Dermis blood vessel endothelial cell (primary cell): ENCODE measurements at regions not wholly inside any gene's neighbourhood (a gene's known extent, or its start where the extent isn't known, plus 50 kb on each side); places are given as distances from the start of the nearest gene placed in this dataset.

Experiments
- DNase-seq: peaks from one replicate; pipeline ENCODE4 v3.0.0; 2010

- no peak for DNase-seq
Observed at GRCh38 chr2:147398996-147399395, 445.8 kb upstream of the ACVR2A start.

GRCh38 chr2:147398301-147398700 is 446.5 kb upstream of the ACVR2A start:
- DNase-seq: no peak

DNA sequence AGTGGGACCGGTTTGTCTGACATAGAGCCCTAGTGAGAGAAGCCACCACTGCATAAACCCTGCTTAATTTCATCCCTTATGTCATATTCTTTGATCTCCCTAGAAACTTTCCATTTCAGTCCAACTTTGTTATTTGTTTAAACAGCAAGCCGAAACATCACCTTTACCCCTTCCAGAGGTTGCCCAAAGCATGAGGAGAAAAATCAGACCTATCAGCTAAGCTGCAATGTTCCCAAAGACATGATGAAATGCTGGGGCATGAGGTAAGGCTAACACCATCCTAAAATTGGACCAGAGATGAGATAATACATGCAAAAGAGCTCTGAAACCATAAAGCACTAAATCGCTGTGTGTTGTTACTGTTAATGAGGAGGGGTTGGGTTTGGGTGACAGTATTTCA is 447.9 kb upstream of the ACVR2A start:
- DNase-seq: no peak

DNA sequence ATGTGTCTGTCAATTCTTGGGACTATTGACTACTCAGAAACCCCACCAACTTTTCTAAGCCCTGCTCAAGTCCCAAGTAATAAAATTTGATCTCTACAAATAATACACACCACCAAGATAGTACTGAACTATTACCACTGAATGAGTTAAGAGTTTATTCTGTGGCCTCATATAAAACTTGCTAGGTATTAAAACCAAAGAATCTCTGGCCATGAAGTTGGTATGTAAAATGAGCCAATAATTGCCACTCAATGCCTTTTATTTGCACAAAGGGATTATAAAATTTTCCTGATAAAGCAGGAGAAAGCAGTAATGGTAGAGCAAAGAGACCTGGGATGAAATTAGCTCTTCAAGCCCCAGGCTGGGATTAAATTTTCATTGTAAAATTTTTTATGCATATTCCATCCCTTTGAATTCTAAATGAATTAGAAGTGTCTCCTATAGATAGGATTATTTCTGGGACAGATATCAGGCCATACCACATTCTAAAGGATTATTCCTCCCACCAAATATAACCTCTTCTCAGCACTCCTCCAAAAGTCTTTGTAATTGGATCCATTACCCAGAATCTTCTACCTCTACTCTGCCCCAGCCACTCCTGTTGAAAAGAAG is 450.5 kb upstream of the ACVR2A start:
- no peak for DNase-seq

- no peak for DNase-seq
Observed at GRCh38 chr2:147392180-147392579, 452.6 kb upstream of the ACVR2A start.

- no peak for DNase-seq
Observed at GRCh38 chr2:147390475-147390874, 454.4 kb upstream of the ACVR2A start.

- DNase-seq: no peak
Observed at GRCh38 chr2:147389218-147389617, 455.6 kb upstream of the ACVR2A start.

GRCh38 chr2:147388217-147388616 is 456.6 kb upstream of the ACVR2A start:
- no peak for DNase-seq

DNA sequence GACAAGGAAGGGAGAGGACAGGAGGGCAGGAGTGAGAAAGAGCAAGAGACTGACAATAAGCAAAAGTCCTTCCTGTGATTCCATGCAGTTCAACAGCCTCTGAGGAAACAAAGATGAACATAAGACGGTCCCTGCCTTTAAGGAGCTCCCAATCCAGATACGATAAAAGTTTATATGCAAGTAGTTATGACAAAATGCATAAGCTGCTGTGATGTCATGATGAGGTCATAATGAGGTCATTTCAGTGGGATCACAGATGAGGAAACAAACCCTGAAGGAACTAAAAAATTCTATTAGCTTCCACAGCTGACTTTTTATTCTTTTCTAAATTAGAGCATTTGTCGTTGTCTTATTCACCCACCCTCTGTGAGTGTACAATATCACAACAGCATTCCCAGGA is 458.5 kb upstream of the ACVR2A start:
- DNase-seq: no peak

GRCh38 chr2:147385600-147385999 is 459.2 kb upstream of the ACVR2A start:
- DNase-seq: no peak

GRCh38 chr2:147384659-147385058 is 460.2 kb upstream of the ACVR2A start:
- no peak for DNase-seq

- no peak for DNase-seq
Observed at GRCh38 chr2:147382322-147382948, 462.4 kb upstream of the ACVR2A start.

- no peak for DNase-seq
Observed at GRCh38 chr2:147378403-147378802, 466.4 kb upstream of the ACVR2A start.

- no peak for DNase-seq
Observed at GRCh38 chr2:147375073-147375472, 469.8 kb upstream of the ACVR2A start.

GRCh38 chr2:147374423-147374811 is 470.4 kb upstream of the ACVR2A start:
- DNase-seq: no peak

DNA sequence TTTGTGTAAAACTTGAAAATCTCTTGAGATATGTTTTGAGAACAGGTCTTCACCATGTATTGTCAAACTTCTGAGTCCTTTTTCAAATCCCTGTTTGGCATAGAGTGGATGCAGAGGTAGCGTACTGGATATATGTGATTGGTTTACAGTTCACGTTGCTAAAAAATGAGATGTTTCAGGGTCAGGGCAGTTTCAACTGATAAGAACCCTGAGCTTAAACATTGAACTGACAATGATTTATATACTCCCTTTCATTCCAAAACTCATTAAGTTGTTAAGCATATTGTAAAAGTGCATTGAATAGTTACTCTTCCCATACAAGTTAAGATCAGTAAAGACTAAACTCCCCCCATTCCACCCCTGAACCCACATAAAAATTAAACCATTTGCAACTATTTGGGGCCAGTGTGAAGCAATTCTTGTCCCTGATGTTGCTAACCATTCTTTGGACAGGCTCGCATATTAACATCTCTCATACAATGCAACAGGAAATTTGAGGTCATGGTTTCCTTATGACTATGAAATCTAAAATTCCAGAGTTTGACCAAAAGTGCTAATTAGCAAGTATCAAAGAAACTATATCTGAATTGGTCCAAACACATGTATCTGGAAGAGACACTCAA is 470.9 kb upstream of the ACVR2A start:
- no peak for DNase-seq

GRCh38 chr2:147368306-147368705 is 476.5 kb upstream of the ACVR2A start:
- no peak for DNase-seq

- DNase-seq: no peak
Observed at GRCh38 chr2:147366279-147366678, 478.6 kb upstream of the ACVR2A start.

DNA sequence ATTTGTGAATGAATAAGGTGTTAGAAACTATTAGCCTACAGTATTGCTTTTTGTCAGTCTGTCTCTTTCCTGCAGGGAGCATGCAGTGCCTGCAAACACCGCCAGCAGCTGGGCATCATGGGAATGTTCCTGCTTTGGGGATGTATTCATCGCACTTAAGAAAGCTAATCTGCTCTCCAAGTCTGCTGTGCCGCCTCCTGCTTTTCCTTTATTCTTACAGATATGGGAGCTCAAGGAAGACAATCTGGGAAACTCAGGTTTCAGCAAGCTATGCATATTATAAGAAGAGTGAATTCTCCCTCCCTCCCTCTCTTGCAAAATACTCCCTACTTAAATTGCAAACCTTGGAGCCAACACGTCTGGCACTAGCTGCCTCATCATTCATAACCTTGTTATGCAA is 479.2 kb upstream of the ACVR2A start:
- DNase-seq: no peak

DNA sequence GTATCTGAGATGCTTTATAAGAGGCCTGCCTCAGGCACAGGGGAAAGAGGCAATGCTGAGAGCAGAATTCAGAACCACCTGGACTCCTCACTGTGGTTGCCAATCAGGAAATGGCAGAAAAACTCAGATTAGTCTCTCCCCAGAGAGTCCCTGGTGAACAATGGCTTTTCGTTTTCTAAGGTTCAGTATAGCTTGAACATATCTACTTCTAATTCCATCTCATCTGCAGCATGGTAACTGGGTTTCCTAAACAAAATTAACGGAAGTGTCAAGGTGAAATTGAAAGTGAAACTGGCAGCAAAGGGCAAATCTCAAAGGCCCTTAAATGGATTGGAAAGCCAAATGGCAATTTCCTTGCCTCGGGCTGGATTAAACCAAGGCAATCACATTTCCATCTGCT is 480.2 kb upstream of the ACVR2A start:
- DNase-seq: no peak

DNA sequence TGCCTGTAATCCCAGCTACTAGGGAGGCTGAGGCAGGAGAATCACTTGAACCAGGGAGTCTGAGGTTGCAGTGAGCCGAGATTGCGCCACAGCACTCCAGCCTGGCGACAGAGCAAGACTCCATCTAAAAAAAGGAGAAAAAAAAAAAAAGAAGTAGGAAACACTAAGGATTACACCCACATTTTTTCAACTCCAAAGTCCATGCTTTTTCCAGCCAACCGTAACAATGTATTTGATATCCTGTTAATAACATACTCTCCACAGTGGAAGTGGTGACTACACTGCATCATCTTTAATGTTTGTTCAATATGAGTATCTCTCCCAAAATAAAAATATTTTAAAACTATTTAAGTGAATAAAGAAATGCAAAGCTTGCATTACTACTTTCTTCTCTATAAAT is 481.6 kb upstream of the ACVR2A start:
- DNase-seq: no peak

DNA sequence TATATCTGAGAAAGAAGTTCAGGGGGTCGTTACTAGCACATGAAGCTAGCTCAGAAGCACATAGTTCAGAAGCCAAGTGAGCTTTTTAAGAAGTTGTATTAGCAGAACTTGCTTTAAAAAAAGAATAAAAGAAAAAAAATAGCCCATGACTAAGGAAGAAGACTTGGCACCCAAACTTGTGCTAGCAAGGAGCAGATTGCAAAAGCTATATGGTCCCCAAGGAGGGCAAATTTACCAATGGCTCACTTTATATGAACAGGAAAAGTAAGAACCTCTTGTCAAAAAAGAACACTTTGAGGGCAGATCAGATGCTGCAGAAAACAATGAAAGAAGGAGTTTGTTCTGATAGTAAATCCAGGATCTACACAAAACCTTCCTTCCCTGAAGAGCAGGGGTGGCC is 486.5 kb upstream of the ACVR2A start:
- DNase-seq: no peak

GRCh38 chr2:147356157-147356556 is 488.7 kb upstream of the ACVR2A start:
- DNase-seq: no peak

DNA sequence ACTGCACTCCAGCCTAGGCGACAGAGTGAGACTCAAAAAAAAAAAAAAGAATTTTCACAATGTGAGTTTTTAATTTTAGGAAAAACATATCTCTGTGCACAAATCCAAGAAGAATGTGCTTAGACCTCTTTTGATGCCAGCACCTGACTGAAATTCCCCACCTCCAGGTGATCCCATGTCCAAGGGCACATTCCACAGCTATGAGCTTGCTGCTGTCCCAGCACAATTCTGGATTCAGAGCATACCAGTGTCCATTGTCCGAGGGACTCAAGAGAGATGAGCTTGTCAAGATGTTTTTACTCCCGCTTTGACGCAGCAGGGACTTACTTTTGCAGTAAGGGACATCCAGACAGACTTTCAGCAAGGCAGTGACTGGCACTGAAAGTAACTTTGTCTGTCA is 489.1 kb upstream of the ACVR2A start:
- no peak for DNase-seq

DNA sequence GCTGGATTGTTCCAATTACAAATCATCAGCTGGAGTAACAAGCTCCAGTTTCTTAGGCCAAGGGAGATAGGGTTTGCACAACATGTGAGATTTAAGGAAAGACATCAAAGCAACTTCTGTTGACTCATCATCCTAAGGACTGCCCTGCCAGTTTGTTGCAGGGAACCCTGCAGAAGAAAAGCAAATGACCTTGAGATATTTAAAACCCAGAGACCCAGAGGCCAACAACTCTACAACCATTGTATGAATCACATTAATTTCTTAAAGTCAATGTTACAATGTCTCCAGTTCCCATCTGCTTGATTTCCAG is 491.8 kb upstream of the ACVR2A start:
- no peak for DNase-seq
